Renal pelvis (tissue), 1 donor: ENCODE measurements at regions not wholly inside any gene's neighbourhood (a gene's known extent, or its start where the extent isn't known, plus 50 kb on each side); places are given as distances from the start of the nearest gene placed in this dataset.

Source experiments
- DNase-seq: peaks from one replicate; pipeline ENCODE4 v3.0.0-alpha.2; 2013

GRCh38 chr18:2312440-2312839 lies 258.9 kb downstream of the METTL4 start:
- DNase-seq: no peak

DNA sequence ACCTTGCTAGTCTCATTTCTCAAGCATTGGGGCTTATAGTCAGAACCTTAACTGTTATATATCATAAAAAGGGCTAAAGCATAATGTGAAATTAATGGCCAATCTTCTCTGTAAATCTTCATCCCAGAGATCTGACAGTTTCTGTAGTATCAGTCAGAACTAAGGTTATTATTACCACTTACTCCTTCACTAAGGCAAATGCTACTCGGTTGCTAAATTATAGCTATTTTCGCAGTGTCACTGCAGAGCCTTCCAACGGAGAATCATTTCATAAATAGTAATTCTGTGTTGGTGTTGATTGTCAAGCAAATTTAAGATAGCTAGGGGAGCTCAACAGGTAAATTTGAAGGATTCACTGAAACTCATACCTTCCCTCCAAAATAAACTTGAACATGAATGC lies 258.0 kb downstream of the METTL4 start:
- DNase-seq: no peak

GRCh38 chr18:2316082-2316750 lies 255.1 kb downstream of the METTL4 start:
- DNase-seq: no peak

GRCh38 chr18:2316751-2317696 lies 254.3 kb downstream of the METTL4 start:
- no peak for DNase-seq

DNA sequence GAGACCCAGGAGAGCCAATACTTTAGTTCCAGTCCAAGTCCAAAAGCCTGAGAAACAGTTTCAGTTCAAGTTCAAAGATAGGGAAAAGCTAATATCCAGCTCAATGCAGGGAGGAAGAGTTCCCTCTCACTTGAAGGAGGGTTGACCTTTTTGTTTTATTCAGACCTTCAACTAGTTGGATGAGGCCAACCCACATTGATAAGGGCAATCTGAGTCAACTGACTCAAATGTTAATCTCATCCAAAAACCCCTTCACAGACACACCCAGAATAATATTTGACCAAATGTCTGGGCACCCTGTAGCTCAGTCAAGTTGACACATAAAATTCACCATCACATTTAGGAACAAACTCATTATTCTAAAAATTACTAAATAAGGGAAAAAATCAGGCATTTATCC lies 246.8 kb downstream of the METTL4 start:
- DNase-seq: no peak

DNA sequence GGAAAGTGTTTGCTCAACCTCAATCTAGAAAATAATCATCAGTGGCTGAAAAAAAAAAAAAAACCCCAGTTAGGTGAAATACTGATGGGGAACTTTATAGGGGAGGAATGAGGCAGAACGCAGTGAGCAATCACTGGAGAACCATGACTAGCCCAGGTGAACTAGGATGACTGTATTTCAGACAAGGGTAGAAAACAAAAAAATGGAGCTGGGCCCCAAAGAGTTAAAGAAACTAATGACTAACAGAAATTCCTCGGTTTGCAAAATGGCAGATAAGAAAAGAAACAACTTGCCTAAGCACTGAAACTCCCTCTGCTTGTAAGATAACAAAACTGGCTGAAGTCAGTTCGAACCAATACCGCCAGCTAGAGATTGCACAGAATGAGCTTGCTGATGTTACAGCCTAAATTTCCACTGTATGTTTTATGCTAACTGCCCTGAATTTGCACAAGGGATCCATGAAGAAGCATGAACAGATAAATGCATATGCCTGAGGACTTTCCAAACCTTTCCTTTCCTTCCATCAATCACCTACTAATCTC lies 245.9 kb downstream of the METTL4 start:
- no peak for DNase-seq

- DNase-seq: no peak
Measured at GRCh38 chr18:2325933-2326332, 245.4 kb downstream of the METTL4 start.

GRCh38 chr18:2326999-2327398 lies 244.3 kb downstream of the METTL4 start:
- DNase-seq: no peak

GRCh38 chr18:2330764-2331163 lies 240.5 kb downstream of the METTL4 start:
- no peak for DNase-seq

GRCh38 chr18:2331491-2331890 lies 239.8 kb downstream of the METTL4 start:
- no peak for DNase-seq

- no peak for DNase-seq
Measured at GRCh38 chr18:2336690-2337392, 234.5 kb downstream of the METTL4 start.

DNA sequence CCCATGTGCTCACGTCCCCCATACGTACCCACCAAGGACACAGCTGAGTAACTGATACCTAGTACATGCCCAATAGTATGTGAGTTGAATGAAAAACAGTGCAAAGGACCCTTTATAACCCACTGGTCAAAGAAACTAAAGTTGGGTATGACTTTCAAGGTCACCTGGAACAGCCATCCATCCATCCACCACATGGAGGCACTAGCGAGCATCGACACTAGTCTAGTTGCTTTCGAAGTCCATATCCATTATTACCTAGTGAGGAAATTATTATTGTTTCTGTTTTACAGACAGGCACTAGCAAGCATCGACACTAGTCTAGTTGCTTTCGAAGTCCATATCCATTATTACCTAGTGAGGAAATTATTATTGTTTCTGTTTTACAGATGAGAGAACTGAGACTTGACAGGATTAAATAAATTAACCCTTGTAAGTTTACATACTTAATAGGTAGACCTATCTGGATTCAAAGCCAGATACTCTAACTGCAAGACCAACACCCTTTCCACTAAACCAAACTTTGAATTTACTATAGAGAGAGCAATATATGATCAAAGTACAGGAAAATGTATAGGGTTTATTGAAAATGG lies 233.7 kb downstream of the METTL4 start:
- no peak for DNase-seq

DNA sequence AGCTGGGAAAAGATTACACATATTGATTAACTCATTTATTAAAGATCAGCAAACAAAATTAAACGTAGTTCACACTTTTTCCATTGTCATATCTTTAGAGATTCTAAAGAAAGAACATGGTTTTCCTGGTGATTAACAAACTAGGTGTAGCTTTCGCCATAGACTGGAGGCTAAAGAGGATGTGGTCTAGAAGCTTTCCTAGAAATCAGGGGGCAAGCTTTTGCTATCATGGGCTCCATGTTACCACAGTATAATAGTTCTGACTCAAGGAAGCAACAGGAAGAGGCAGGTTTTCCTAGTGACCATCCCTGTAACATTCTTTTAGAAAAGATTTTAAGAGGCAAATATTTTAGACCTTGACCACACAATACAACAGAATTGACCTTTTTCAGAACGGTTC lies 232.7 kb downstream of the METTL4 start:
- no peak for DNase-seq

DNA sequence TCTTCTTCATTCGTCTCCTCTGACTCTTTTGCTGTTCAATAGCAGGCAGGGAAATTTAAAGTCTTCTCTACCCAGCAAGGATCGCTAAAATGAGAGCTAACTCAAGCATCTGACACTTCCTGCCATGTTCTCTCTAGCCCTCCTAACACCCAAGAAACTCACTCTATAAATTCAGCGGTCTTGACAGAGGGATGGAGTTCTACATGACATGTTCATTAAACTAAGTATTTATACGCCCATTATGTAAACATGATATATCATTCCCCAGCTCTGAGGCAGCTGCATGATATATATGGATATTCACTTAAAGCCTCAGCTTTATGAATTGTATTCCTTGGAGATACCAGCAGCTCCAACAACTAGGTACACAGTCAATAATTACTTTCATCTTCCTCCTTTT lies 231.0 kb downstream of the METTL4 start:
- no peak for DNase-seq

DNA sequence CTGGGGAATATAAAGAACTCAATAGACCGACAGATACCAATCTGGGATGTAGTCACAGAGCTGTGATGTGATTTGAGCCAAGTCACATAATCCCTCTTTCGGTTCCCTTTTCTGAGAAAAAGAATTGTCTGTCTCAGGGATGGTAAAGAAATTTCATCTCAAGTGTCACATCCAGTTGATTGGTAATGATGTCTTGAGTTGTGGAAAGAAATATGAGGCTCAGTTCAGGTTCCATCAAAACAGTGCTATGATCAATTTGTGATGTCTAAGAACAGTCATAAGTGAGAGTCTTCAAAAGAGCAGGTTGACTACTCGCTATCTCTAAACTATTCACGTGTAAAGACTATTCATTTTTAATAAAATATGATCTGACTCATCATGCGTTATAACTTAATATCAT lies 223.3 kb downstream of the METTL4 start:
- no peak for DNase-seq

DNA sequence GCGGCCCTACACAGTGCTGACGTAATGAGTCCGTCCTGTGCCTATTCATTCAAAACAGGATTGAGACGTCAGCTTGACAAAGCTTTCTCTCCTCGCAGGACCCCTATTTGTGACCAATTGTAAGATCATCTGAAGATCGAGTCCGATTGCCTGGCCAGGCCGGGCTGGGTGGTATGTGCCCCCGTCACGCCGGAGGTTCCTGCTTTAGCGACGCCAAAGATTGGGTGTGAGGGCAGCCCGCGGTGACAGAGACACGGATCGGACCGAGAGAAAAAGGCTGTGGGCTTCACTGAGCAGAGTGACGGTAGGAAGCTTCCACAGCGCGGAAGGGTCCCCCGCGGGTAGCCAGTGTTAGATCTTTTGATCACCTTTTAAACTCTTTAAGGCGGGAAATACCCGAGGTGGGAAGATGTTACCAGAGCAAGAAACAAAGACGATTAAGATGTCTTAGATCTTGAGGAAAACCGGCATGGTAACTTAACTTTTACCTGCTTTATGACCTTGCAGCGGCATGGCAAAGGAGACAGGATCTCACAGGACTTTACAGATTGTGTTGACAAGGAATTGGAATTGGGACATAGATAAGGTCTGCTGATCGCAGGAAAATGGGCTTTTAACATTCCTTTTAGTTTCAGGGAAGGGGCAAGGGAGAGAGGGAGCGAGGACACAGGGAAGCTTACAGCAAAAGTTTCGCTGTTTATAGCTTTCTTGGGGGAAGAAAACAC lies 220.0 kb downstream of the METTL4 start:
- no peak for DNase-seq

GRCh38 chr18:2354292-2354691 lies 217.0 kb downstream of the METTL4 start:
- DNase-seq: no peak

DNA sequence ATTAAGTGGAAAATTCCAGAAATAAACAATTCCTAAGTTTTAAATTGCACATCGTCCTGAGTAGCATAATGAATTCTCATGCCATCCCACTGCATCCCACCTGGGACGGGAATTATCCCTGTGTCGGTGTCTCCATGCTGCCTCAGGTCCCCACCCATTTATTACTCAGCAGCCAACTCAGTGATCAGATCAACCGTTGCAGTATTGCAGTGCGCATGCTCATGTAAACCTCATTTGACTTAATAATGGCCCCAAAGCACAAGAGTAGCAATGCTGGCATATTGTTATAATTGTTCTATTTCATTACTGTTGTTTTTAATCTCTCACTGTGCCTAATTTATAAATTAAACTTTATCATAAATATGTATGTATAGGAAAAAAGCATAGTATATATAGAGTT lies 214.4 kb downstream of the METTL4 start:
- no peak for DNase-seq

GRCh38 chr18:2360861-2361260 lies 210.4 kb downstream of the METTL4 start:
- no peak for DNase-seq

DNA sequence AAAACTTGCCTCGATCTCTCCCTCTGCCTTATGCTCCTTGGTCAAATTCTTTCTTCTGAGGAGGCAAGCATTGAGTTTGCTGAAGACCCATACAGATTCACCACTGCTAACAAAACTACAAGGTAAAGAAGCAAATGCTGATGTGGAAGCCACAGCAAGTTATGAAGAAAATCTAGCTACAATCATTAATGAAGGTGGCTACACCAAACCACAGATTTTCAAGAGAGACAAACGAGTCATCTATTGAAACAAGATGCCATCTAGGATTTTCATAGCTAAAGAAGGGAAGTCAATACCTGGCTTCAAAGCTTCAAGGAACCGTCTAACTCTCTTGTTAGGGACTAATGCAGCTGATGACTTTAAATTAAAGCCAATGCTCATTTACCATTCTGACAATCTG lies 203.2 kb downstream of the METTL4 start:
- DNase-seq: no peak

GRCh38 chr18:2376707-2377106 lies 194.6 kb downstream of the METTL4 start:
- DNase-seq: no peak
